Adrenal gland (tissue), 9 donors: ENCODE measurements at regions not wholly inside any gene's neighbourhood (a gene's known extent, or its start where the extent isn't known, plus 50 kb on each side); places are given as distances from the start of the nearest gene placed in this dataset.
"Not testable (repeated sequence)": the region's sequence is repeated elsewhere in the genome, so short reads cannot be mapped to it uniquely, and the experiment has no call there.

Experiments used
- DNase-seq, 7 donors: peaks; one replicate each; pipeline ENCODE4 v3.0.0-alpha.2; 2019 to 2020
- H3K27ac ChIP-seq, 5 donors: fragments of 200-600 bp; sonication (generic) in 4 of 5; 1 replicate in 3 of 5; 2 replicates in 2 of 5; pipeline versions ENCODE4 v1.5.1 to v1.8.0; 2016 to 2020; ENCODE audit warnings: mild to moderate bottlenecking in 1 of 5
- H3K27me3 ChIP-seq: fragments of 200-600 bp; 2 replicates; pipeline ENCODE4 v1.8.0; 2021
- H3K36me3 ChIP-seq, 2 donors: fragments of 200-600 bp; replicated peaks in 1 of 2; 1 replicate in 1 of 2; 2 replicates in 1 of 2; pipeline versions ENCODE4 v1.5.1 to v1.8.0; 2018 to 2022
- H3K4me1 ChIP-seq, 2 donors: fragments of 200-600 bp; replicated peaks in 1 of 2; 1 replicate in 1 of 2; 2 replicates in 1 of 2; pipeline versions ENCODE4 v1.5.1 to v1.8.0; 2018 to 2021
- H3K4me3 ChIP-seq, 4 donors: fragments of 200-600 bp; sonication (generic) in 3 of 4; one replicate each; pipeline ENCODE4 v1.5.1; 2016 to 2018
- H3K9me3 ChIP-seq, 3 donors: fragments of 200-600 bp; sonication (generic) in 1 of 3; replicated peaks in 1 of 3; 1 replicate in 2 of 3; 2 replicates in 1 of 3; pipeline versions ENCODE4 v1.5.1 to v1.8.0; 2016 to 2021
- CTCF ChIP-seq, 6 experiments: fragments of 450-650 bp in 4 of 6; fragments of 200-600 bp in 2 of 6; sonication (generic) in 1 of 6; IDR thresholded peaks; 1 replicate in 5 of 6; 2 replicates in 1 of 6; pipeline versions ENCODE4 v1.5.1 to v1.8.0; 2016 to 2021; ENCODE audit warnings: antibody characterized with exemption in 6 of 6, mild to moderate bottlenecking in 2 of 6, moderate library complexity in 1 of 6
- POLR2A ChIP-seq, 2 donors: fragments of 450-650 bp; IDR thresholded peaks; one replicate each; pipeline ENCODE4 v1.6.1; 2017; ENCODE audit warnings: antibody characterized with exemption in 2 of 2, mild to moderate bottlenecking in 2 of 2, moderate library complexity in 1 of 2
- WGBS, 4 donors: extraction: QIAGEN DNeasy Blood & Tissue Kit in 2 of 4; methylation state at CpG; one replicate each; pipeline versions ENCODE4 v1.1.5 to v1.1.7; 2013 to 2017; 5-methylcytosine and 5-hydroxymethylcytosine counted together
- intact Hi-C, 2 donors: fragments of 100-400 bp; cut with DNase I; formaldehyde crosslinking; loops; one replicate each; pipeline versions ENCODE4 v1.14.1 to v1.15.0; 2022 to 2023
- donor health status: healthy with polysubstance abuse.
- donor health status: Bipolar disorder and iron deficiency.
- donor health status: DM: yes; HTN: yes; CAD: no.
- donor health status: DM: no; HTN: no; CAD: no.
- donor health status: DM: no; HTN: no; CAD: no.

GRCh38 chr1:10920063-10920626, 92.3 kb upstream of the TARDBP start:
- WGBS, 4 donors = 55 to 79% (median 70%) methylated on average over 4 to 9 of the region's 9 CpGs
- TF ChIP-seq POLR2A (IDR thresholded peaks at IDR 0.05) (no peak), CTCF (IDR thresholded peaks at IDR 0.05) (no peak)
- no peak for DNase-seq
- Histone ChIP-seq H3K27me3 (no peaks in the 10 kb centered on the region), H3K9me3 (no peaks in the 10 kb centered on the region), H3K36me3 (no peaks in the 10 kb centered on the region), H3K4me3 (no peak overlapping the region), H3K4me1 (no peaks in the 10 kb centered on the region), H3K27ac (no peak overlapping the region)
- intact Hi-C loops = no loop called here

- intact Hi-C loops, H3K4me1 ChIP-seq, H3K9me3 ChIP-seq, H3K4me3 ChIP-seq, DNase-seq, H3K27me3 ChIP-seq, H3K27ac ChIP-seq, H3K36me3 ChIP-seq: not testable (repeated sequence)
- WGBS, 4 donors = 77 to 82% (median 78%) methylated on average over 7 to 8 of the region's 8 CpGs
Measured at GRCh38 chr1:10922315-10923060, 90.0 kb upstream of the TARDBP start.

GRCh38 chr1:10924030-10924429, 88.4 kb upstream of the TARDBP start:
- TF ChIP-seq CTCF (IDR thresholded peaks at IDR 0.05) (no peak), POLR2A (IDR thresholded peaks at IDR 0.05) (no peak)
- Histone ChIP-seq H3K9me3 (no peaks in the 10 kb centered on the region), H3K27me3 (no peaks in the 10 kb centered on the region), H3K27ac (no peak overlapping the region), H3K4me3 (no peak overlapping the region), H3K4me1 (no peaks in the 10 kb centered on the region), H3K36me3 (no peaks in the 10 kb centered on the region)
- no peak for DNase-seq
- intact Hi-C loops = no loop called here
- 84 to 95% (median 94%) methylated on average over 4 of the region's 4 CpGs for WGBS, 4 donors

GRCh38 chr1:10928654-10929053, 83.8 kb upstream of the TARDBP start:
- 86 to 100% (median 95%) methylated on average over 1 to 4 of the region's 4 CpGs for WGBS, 4 donors
- no peak overlapping the region for H3K4me3 ChIP-seq
- TF ChIP-seq CTCF (IDR thresholded peaks at IDR 0.05) = no peak
- TF ChIP-seq POLR2A (IDR thresholded peaks at IDR 0.05) = no peak
- H3K4me1 ChIP-seq = no peaks in the 10 kb centered on the region
- H3K27me3 ChIP-seq = no peaks in the 10 kb centered on the region
- no peak for DNase-seq
- H3K27ac ChIP-seq = no peak overlapping the region
- intact Hi-C loops = no loop called here
- no peaks in the 10 kb centered on the region for H3K36me3 ChIP-seq
- no peaks in the 10 kb centered on the region for H3K9me3 ChIP-seq

GRCh38 chr1:10932088-10932487, 80.4 kb upstream of the TARDBP start:
- H3K4me1 ChIP-seq = no peaks in the 10 kb centered on the region
- H3K36me3 ChIP-seq = no peaks in the 10 kb centered on the region
- TF ChIP-seq CTCF (IDR thresholded peaks at IDR 0.05) (no peak), POLR2A (IDR thresholded peaks at IDR 0.05) (no peak)
- intact Hi-C loops = no loop called here
- no peak overlapping the region for H3K4me3 ChIP-seq
- no peak overlapping the region for H3K27ac ChIP-seq
- no peaks in the 10 kb centered on the region for H3K9me3 ChIP-seq
- no peak for DNase-seq
- no peaks in the 10 kb centered on the region for H3K27me3 ChIP-seq
- 71 to 84% (median 78%) methylated on average over 6 of the region's 6 CpGs for WGBS, 4 donors
